HEK293 (cell line): ENCODE measurements at regions not wholly inside any gene's neighbourhood (a gene's known extent, or its start where the extent isn't known, plus 50 kb on each side); places are given as distances from the start of the nearest gene placed in this dataset.

Experiments used
- CTCF ChIA-PET: fragments of 350-600 bp; formaldehyde crosslinking; extraction: SDS; loops from one replicate; lab custom pipeline; 2021; ENCODE audit warnings: antibody characterized with exemption; lab: Yijun Ruan, JAX
- POLR2A ChIA-PET: fragments of 300-600 bp; formaldehyde crosslinking; extraction: SDS; loops from one replicate; lab custom pipeline; 2020; ENCODE audit warnings: antibody characterized with exemption, inconsistent platforms; lab: Yijun Ruan, JAX
- H3K27ac ChIP-seq: fragments of 200-500 bp; sonication (Bioruptor generic); 2 replicates; pipeline ENCODE4 v1.5.1; 2014; ENCODE audit warnings: low read depth, low read length, control low read depth, inconsistent platforms; ENCODE audit errors: extremely low read depth
- H3K36me3 ChIP-seq, 2 experiments: fragments of 200-500 bp in 1 of 2; sonication (Bioruptor generic) in 1 of 2; 1 replicate in 1 of 2; 2 replicates in 1 of 2; pipeline ENCODE4 v1.5.1; 2014 to 2017; ENCODE audit warnings: inconsistent platforms in 2 of 2, low read length in 2 of 2; ENCODE audit not compliant: control insufficient read depth in 2 of 2, insufficient read depth in 1 of 2
- H3K4me1 ChIP-seq: fragments of 200-500 bp; sonication (Bioruptor generic); 2 replicates; pipeline ENCODE4 v1.5.1; 2014; ENCODE audit warnings: mild to moderate bottlenecking, low read length, inconsistent platforms; ENCODE audit not compliant: control insufficient read depth, insufficient read depth
- H3K4me3 ChIP-seq: 2 replicates; pipeline ENCODE4 v1.5.1; 2011; ENCODE audit warnings: low read depth, mild to moderate bottlenecking, control low read depth, low read length, moderate library complexity
- H3K9me3 ChIP-seq: fragments of 200-500 bp; sonication (Bioruptor generic); 2 replicates; pipeline ENCODE4 v1.5.1; 2014; ENCODE audit warnings: low read depth, low read length, inconsistent platforms; ENCODE audit not compliant: control insufficient read depth, insufficient read depth
- GFI1B ChIP-seq: fragments of 450-650 bp; formaldehyde crosslinking; IDR thresholded peaks from 2 replicates; pipeline ENCODE4 v1.5.1; 2016; ENCODE audit warnings: missing biosample characterization, missing genetic modification characterization
- GLIS2 ChIP-seq: fragments of 450-650 bp; formaldehyde crosslinking; IDR thresholded peaks from 2 replicates; pipeline ENCODE4 v1.5.1; 2016; ENCODE audit warnings: missing biosample characterization, missing genetic modification characterization
- MZF1 ChIP-seq: fragments of 450-650 bp; formaldehyde crosslinking; IDR thresholded peaks from 2 replicates; pipeline ENCODE4 v1.5.1; 2017; ENCODE audit warnings: missing biosample characterization, missing genetic modification characterization, borderline replicate concordance
- SALL2 ChIP-seq: fragments of 450-650 bp; formaldehyde crosslinking; IDR thresholded peaks from 2 replicates; pipeline ENCODE4 v1.5.0; 2017; ENCODE audit warnings: missing biosample characterization, mild to moderate bottlenecking, missing genetic modification characterization, borderline replicate concordance
- SP3 ChIP-seq: fragments of 450-650 bp; formaldehyde crosslinking; IDR thresholded peaks from 2 replicates; pipeline ENCODE4 v1.5.1; 2016; ENCODE audit warnings: missing biosample characterization, missing genetic modification characterization
- ZBTB17 ChIP-seq: fragments of 450-650 bp; formaldehyde crosslinking; IDR thresholded peaks from 2 replicates; pipeline ENCODE4 v1.5.1; 2016; ENCODE audit warnings: missing biosample characterization, missing genetic modification characterization
- ZEB2 ChIP-seq: fragments of 450-650 bp; formaldehyde crosslinking; IDR thresholded peaks from 2 replicates; pipeline ENCODE4 v1.5.1; 2016; ENCODE audit warnings: missing biosample characterization, missing genetic modification characterization
- ZNF140 ChIP-seq: fragments of 450-650 bp; formaldehyde crosslinking; IDR thresholded peaks from 2 replicates; pipeline ENCODE4 v1.5.1; 2016; ENCODE audit warnings: missing biosample characterization, missing genetic modification characterization
- ZNF274 ChIP-seq, 2 experiments: fragments of 200-500 bp in 1 of 2; fragments of 450-650 bp in 1 of 2; sonication (Bioruptor generic) in 1 of 2; formaldehyde crosslinking in 1 of 2; IDR thresholded peaks; 2 replicates each; pipeline versions ENCODE4 v1.5.1 to v1.6.1; 2014 to 2016; ENCODE audit warnings: borderline replicate concordance in 1 of 2, inconsistent platforms in 1 of 2, low read length in 1 of 2, missing biosample characterization in 1 of 2, missing genetic modification characterization in 1 of 2
- ZNF423 ChIP-seq: fragments of 450-650 bp; formaldehyde crosslinking; IDR thresholded peaks from 2 replicates; pipeline ENCODE4 v1.5.1; 2016; ENCODE audit warnings: missing biosample characterization, missing genetic modification characterization
- ZNF510 ChIP-seq: fragments of 450-650 bp; formaldehyde crosslinking; IDR thresholded peaks from 2 replicates; pipeline ENCODE4 v1.5.1; 2018; ENCODE audit warnings: mild to moderate bottlenecking, missing genetic modification characterization, missing biosample characterization; ENCODE audit not compliant: insufficient replicate concordance
- ZNF514 ChIP-seq: fragments of 450-650 bp; formaldehyde crosslinking; IDR thresholded peaks from 2 replicates; pipeline ENCODE4 v1.5.1; 2016; ENCODE audit warnings: missing biosample characterization, missing genetic modification characterization
- ZNF529 ChIP-seq: fragments of 450-650 bp; formaldehyde crosslinking; IDR thresholded peaks from 2 replicates; pipeline ENCODE4 v1.5.1; 2017; ENCODE audit warnings: missing genetic modification characterization, missing biosample characterization; ENCODE audit not compliant: insufficient replicate concordance
- ZNF558 ChIP-seq: fragments of 450-650 bp; formaldehyde crosslinking; IDR thresholded peaks from 2 replicates; pipeline ENCODE4 v1.5.1; 2016; ENCODE audit warnings: missing biosample characterization, missing genetic modification characterization
- ZNF560 ChIP-seq: fragments of 450-650 bp; formaldehyde crosslinking; IDR thresholded peaks from 2 replicates; pipeline ENCODE4 v1.5.1; 2017; ENCODE audit warnings: missing biosample characterization, missing genetic modification characterization, borderline replicate concordance
- ZNF629 ChIP-seq: fragments of 450-650 bp; formaldehyde crosslinking; IDR thresholded peaks from 2 replicates; pipeline ENCODE4 v1.5.1; 2017; ENCODE audit warnings: missing biosample characterization, missing genetic modification characterization
- ZNF768 ChIP-seq: fragments of 450-650 bp; formaldehyde crosslinking; IDR thresholded peaks from 2 replicates; pipeline ENCODE4 v1.5.1; 2018; ENCODE audit warnings: missing biosample characterization, mild to moderate bottlenecking, missing genetic modification characterization
- ZNF830 ChIP-seq: fragments of 450-650 bp; IDR thresholded peaks from 2 replicates; pipeline ENCODE4 v1.5.0; 2018; ENCODE audit warnings: missing biosample characterization, missing genetic modification characterization, low read depth, mild to moderate bottlenecking, moderate library complexity
- ZSCAN16 ChIP-seq: fragments of 450-650 bp; formaldehyde crosslinking; IDR thresholded peaks from 2 replicates; pipeline ENCODE4 v1.5.1; 2016; ENCODE audit warnings: missing biosample characterization, missing genetic modification characterization
- ZXDB ChIP-seq: fragments of 450-650 bp; formaldehyde crosslinking; IDR thresholded peaks from 2 replicates; pipeline ENCODE4 v1.5.1; 2016; ENCODE audit warnings: missing biosample characterization, missing genetic modification characterization
- TF ChIP-seq, protein P1 (sequence below): fragments of 450-650 bp; formaldehyde crosslinking; conservative IDR thresholded peaks from 2 replicates; pipeline ENCODE4 v1.5.1; 2016; ENCODE audit warnings: low read depth, missing biosample characterization, missing genetic modification characterization
- TF ChIP-seq, protein P2 (sequence below): fragments of 450-650 bp; formaldehyde crosslinking; IDR thresholded peaks from 2 replicates; pipeline ENCODE4 v1.5.1; 2016; ENCODE audit warnings: missing biosample characterization, missing genetic modification characterization
- TF ChIP-seq, protein P3 (sequence below): fragments of 450-650 bp; formaldehyde crosslinking; IDR thresholded peaks from 2 replicates; pipeline ENCODE4 v1.5.1; 2016; ENCODE audit warnings: missing biosample characterization, missing genetic modification characterization, low read depth

DNA sequence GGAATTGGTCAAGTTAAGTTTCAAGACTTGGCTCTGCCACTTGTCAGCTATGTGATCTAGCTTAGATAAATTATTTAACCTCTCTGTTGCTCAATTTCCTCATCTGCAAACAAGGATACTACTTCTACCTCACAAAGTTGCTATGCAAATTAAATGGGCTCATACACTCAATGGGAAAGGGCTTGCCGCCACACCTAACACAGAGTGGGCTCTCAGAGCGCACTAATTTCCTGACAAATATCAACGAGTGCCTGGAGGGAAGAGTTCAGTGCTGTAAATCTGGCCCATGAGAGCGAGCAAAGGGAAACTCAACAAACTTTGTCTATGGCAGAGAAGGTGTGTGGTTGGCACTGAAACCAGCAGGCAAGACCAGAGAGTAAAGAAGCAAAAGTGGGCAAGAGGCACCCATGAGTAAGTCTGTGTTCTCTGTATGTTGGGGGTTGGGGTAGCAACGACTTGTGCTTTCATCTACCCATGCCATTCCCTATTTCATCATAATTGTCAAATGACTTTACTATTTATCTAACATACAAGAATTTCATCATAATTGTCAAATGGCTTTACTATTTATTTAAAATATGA lies 60.7 kb upstream of the PHF21A start (continued):
- no peak for TF ChIP-seq ZSCAN16 (tag by site-specific recombination)
- TF ChIP-seq, all 188 proteins: peak for 0

DNA sequence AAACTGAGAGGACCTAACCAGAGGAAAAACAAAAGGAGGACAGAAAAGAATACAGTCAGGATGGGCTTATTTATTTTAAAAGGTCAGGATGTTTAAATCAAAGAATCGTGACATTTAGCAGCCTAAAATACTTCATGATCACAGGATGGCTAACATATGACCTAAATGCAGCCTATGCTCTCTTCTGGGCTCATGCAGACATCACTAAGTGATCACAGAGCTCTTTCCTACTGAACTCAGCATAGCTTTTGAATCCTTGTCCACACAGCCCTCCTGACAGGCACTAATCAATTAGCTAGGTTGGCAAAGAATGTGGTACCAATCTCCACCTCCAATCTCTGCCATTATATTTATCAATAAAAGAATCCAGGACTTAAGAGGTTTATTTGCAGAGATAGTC lies 60.1 kb upstream of the PHF21A start:
- no peaks in the 10 kb centered on the region for H3K9me3 ChIP-seq
- CTCF ChIA-PET, result interaction anchor here (0.7 kb wide), 1 partner anchor 47 kb away, joined by 3 read pairs; no protein-coding TSS in a partner anchor
- POLR2A ChIA-PET, result no interaction called here
- TF ChIP-seq ZBTB17 (tag by site-specific recombination), result peak; percentile 61
- TF ChIP-seq ZNF830, result no peak
- no peak overlapping the region for H3K4me3 ChIP-seq
- H3K4me1 ChIP-seq, result no peaks in the 10 kb centered on the region
- H3K36me3 ChIP-seq, result no peaks in the 10 kb centered on the region
- H3K27ac ChIP-seq, result no peak overlapping the region

DNA sequence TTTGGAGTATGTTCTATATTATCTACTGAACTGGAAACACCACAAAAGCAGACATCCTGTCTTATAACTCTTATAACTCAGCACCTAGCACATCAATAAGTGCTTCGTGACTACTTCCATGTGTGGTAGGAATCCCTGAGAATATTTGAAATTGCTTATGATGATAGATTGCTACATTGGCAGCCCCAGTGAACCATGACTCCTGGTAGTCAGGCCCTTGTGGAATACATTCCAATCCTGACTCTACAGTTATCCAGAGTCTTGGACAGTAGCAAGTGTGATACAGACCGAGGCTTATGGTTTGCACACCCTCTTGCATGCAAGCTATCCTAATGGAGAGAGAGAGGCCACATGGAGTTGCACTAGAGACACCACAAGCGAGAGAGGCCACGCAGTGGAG lies 59.5 kb upstream of the PHF21A start:
- Histone ChIP-seq H3K4me3 (no peak overlapping the region), H3K9me3 (no peaks in the 10 kb centered on the region), H3K27ac (no peak overlapping the region), H3K36me3 (no peaks in the 10 kb centered on the region), H3K4me1 (no peaks in the 10 kb centered on the region)
- no peak for TF ChIP-seq MZF1 (tag by site-specific recombination)
- no peak for TF ChIP-seq GFI1B
- TF ChIP-seq, protein P1, sequence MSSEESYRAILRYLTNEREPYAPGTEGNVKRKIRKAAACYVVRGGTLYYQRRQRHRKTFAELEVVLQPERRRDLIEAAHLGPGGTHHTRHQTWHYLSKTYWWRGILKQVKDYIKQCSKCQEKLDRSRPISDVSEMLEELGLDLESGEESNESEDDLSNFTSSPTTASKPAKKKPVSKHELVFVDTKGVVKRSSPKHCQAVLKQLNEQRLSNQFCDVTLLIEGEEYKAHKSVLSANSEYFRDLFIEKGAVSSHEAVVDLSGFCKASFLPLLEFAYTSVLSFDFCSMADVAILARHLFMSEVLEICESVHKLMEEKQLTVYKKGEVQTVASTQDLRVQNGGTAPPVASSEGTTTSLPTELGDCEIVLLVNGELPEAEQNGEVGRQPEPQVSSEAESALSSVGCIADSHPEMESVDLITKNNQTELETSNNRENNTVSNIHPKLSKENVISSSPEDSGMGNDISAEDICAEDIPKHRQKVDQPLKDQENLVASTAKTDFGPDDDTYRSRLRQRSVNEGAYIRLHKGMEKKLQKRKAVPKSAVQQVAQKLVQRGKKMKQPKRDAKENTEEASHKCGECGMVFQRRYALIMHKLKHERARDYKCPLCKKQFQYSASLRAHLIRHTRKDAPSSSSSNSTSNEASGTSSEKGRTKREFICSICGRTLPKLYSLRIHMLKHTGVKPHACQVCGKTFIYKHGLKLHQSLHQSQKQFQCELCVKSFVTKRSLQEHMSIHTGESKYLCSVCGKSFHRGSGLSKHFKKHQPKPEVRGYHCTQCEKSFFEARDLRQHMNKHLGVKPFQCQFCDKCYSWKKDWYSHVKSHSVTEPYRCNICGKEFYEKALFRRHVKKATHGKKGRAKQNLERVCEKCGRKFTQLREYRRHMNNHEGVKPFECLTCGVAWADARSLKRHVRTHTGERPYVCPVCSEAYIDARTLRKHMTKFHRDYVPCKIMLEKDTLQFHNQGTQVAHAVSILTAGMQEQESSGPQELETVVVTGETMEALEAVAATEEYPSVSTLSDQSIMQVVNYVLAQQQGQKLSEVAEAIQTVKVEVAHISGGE, result no peak
- no peak for TF ChIP-seq SP3
- no peak for TF ChIP-seq ZNF514
- TF ChIP-seq, protein P2, sequence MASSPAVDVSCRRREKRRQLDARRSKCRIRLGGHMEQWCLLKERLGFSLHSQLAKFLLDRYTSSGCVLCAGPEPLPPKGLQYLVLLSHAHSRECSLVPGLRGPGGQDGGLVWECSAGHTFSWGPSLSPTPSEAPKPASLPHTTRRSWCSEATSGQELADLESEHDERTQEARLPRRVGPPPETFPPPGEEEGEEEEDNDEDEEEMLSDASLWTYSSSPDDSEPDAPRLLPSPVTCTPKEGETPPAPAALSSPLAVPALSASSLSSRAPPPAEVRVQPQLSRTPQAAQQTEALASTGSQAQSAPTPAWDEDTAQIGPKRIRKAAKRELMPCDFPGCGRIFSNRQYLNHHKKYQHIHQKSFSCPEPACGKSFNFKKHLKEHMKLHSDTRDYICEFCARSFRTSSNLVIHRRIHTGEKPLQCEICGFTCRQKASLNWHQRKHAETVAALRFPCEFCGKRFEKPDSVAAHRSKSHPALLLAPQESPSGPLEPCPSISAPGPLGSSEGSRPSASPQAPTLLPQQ (tag by site-specific recombination), result no peak
- no peak for TF ChIP-seq ZNF140 (tag by site-specific recombination)
- no peak for TF ChIP-seq ZEB2 (tag by site-specific recombination)
- TF ChIP-seq ZXDB (tag by site-specific recombination), result no peak
- CTCF ChIA-PET, result no interaction called here
- POLR2A ChIA-PET, result no interaction called here

DNA sequence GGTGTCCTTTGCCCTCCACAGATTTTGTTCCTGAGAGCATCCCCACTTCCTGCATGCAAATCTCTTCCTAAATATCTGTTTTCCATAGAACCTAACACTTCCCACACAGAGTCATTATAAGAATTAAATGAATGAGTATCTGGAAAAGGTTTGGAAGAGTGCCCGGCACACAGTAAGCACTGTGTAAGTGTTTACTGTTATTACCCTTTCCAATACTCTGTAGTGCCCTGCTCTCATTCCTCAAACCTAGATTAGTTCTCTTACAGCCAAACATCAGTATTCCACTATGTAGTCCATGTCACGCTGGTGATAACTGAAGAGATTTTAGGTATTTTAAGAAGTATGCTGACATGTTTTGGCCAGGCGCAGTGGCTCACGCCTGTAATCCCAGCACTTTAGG lies 57.3 kb upstream of the PHF21A start:
- H3K4me3 ChIP-seq, result no peak overlapping the region
- H3K9me3 ChIP-seq, result no peaks in the 10 kb centered on the region
- no peaks in the 10 kb centered on the region for H3K4me1 ChIP-seq
- H3K36me3 ChIP-seq, result no peaks in the 10 kb centered on the region
- CTCF ChIA-PET, result no interaction called here
- no peak overlapping the region for H3K27ac ChIP-seq
- POLR2A ChIA-PET, result no interaction called here
- TF ChIP-seq ZNF560 (tag by site-specific recombination), result no peak
- no peak for TF ChIP-seq ZNF529 (tag by site-specific recombination)
- no peak for TF ChIP-seq ZNF140 (tag by site-specific recombination)
- TF ChIP-seq ZNF558 (tag by site-specific recombination), result no peak
- no peak for TF ChIP-seq MZF1 (tag by site-specific recombination)
- TF ChIP-seq GLIS2, result no peak
- no peak for TF ChIP-seq ZXDB (tag by site-specific recombination)
- no peak for TF ChIP-seq ZNF423 (tag by site-specific recombination)
- TF ChIP-seq ZNF510, result no peak
- no peak for TF ChIP-seq SALL2
- TF ChIP-seq ZNF629 (tag by site-specific recombination), result no peak
- no peak for TF ChIP-seq ZNF274 (IDR thresholded peaks at IDR 0.05; ENCODE audit: low read length)
- no peak for TF ChIP-seq ZNF274 (tag by site-specific recombination; IDR thresholded peaks at IDR 0.05; ENCODE audit: borderline replicate concordance)
- no peak for TF ChIP-seq ZNF768 (tag by site-specific recombination)
- TF ChIP-seq, protein P3, sequence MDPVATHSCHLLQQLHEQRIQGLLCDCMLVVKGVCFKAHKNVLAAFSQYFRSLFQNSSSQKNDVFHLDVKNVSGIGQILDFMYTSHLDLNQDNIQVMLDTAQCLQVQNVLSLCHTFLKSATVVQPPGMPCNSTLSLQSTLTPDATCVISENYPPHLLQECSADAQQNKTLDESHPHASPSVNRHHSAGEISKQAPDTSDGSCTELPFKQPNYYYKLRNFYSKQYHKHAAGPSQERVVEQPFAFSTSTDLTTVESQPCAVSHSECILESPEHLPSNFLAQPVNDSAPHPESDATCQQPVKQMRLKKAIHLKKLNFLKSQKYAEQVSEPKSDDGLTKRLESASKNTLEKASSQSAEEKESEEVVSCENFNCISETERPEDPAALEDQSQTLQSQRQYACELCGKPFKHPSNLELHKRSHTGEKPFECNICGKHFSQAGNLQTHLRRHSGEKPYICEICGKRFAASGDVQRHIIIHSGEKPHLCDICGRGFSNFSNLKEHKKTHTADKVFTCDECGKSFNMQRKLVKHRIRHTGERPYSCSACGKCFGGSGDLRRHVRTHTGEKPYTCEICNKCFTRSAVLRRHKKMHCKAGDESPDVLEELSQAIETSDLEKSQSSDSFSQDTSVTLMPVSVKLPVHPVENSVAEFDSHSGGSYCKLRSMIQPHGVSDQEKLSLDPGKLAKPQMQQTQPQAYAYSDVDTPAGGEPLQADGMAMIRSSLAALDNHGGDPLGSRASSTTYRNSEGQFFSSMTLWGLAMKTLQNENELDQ, result no peak
